MM.1S (cell line): ENCODE measurements at regions not wholly inside any gene's neighbourhood (a gene's known extent, or its start where the extent isn't known, plus 50 kb on each side); places are given as distances from the start of the nearest gene placed in this dataset.
"Not testable (repeated sequence)": the region's sequence is repeated elsewhere in the genome, so short reads cannot be mapped to it uniquely, and the experiment has no call there.

Experiments used
- DNase-seq: peaks from one replicate; pipeline ENCODE4 v3.0.0-alpha.2; 2015
- H2AFZ ChIP-seq: fragments of 300-600 bp; sonication (generic); 2 replicates; pipeline ENCODE4 v1.6.0; 2016; ENCODE audit warnings: antibody characterized with exemption, low read length
- H3F3A ChIP-seq: fragments of 300-600 bp; sonication (generic); 2 replicates; pipeline ENCODE4 v1.6.1; 2016; ENCODE audit warnings: mild to moderate bottlenecking, antibody characterized with exemption, low read length, moderate library complexity, mixed read lengths; ENCODE audit not compliant: insufficient read depth
- H3K27ac ChIP-seq: fragments of 300-600 bp; sonication (generic); 2 replicates; pipeline ENCODE4 v1.5.1; 2016; ENCODE audit warnings: mild to moderate bottlenecking, low read length
- H3K27me3 ChIP-seq: fragments of 300-600 bp; sonication (generic); replicated peaks from 2 replicates; pipeline ENCODE4 v1.6.0; 2016; ENCODE audit warnings: low read length; ENCODE audit not compliant: insufficient read depth
- H3K36me3 ChIP-seq: fragments of 300-600 bp; sonication (generic); replicated peaks from 2 replicates; pipeline ENCODE4 v1.6.1; 2016; ENCODE audit warnings: mild to moderate bottlenecking, low read length, mixed read lengths; ENCODE audit not compliant: insufficient read depth
- H3K4me1 ChIP-seq: fragments of 300-600 bp; sonication (generic); 2 replicates; pipeline ENCODE4 v1.6.1; 2016; ENCODE audit warnings: low read length, mixed read lengths
- H3K4me2 ChIP-seq: fragments of 300-600 bp; sonication (generic); 2 replicates; pipeline ENCODE4 v1.6.0; 2016; ENCODE audit warnings: low read depth, low read length
- H3K4me3 ChIP-seq: fragments of 300-600 bp; sonication (generic); 2 replicates; pipeline ENCODE4 v1.5.1; 2016; ENCODE audit warnings: low read length, mixed read lengths
- H3K79me2 ChIP-seq: fragments of 300-600 bp; sonication (generic); 2 replicates; pipeline ENCODE4 v1.6.1; 2016; ENCODE audit warnings: mixed run types, low read length, mixed read lengths
- H3K9ac ChIP-seq: fragments of 300-600 bp; sonication (generic); 2 replicates; pipeline ENCODE4 v1.6.1; 2016; ENCODE audit warnings: low read length, mixed read lengths
- H3K9me2 ChIP-seq: fragments of 300-600 bp; sonication (generic); replicated peaks from 2 replicates; pipeline ENCODE4 v1.6.1; 2016; ENCODE audit warnings: mild to moderate bottlenecking, low read length, mixed read lengths; ENCODE audit not compliant: insufficient read depth
- H3K9me3 ChIP-seq: fragments of 300-600 bp; sonication (generic); replicated peaks from 2 replicates; pipeline ENCODE4 v1.6.1; 2016; ENCODE audit warnings: mild to moderate bottlenecking, low read length, mixed read lengths; ENCODE audit not compliant: insufficient read depth
- H4K20me1 ChIP-seq: fragments of 300-600 bp; sonication (generic); 2 replicates; pipeline ENCODE4 v1.6.1; 2016; ENCODE audit warnings: mild to moderate bottlenecking, low read length, moderate library complexity, mixed read lengths; ENCODE audit not compliant: insufficient read depth
- CTCF ChIP-seq: fragments of 300-600 bp; sonication (generic); IDR thresholded peaks from 2 replicates; pipeline ENCODE4 v1.5.1; 2016; ENCODE audit warnings: antibody characterized with exemption, low read length, mixed read lengths
- EZH2 ChIP-seq: fragments of 300-600 bp; sonication (generic); optimal IDR thresholded peaks from 2 replicates; pipeline ENCODE3; 2017; ENCODE audit warnings: low read depth, mild to moderate bottlenecking, antibody characterized with exemption, low read length, mixed read lengths
- EZH2phosphoT487 ChIP-seq: fragments of 300-600 bp; sonication (generic); IDR thresholded peaks from 2 replicates; pipeline ENCODE4 v1.6.1; 2018; ENCODE audit warnings: antibody characterized with exemption, low read length

- Histone ChIP-seq H2AFZ (no peak overlapping the region), H3K4me3 (no peak overlapping the region)
These were observed 350.8 kb upstream of the C16orf82 start for GRCh38 chr16:26715969-26716368.

DNA sequence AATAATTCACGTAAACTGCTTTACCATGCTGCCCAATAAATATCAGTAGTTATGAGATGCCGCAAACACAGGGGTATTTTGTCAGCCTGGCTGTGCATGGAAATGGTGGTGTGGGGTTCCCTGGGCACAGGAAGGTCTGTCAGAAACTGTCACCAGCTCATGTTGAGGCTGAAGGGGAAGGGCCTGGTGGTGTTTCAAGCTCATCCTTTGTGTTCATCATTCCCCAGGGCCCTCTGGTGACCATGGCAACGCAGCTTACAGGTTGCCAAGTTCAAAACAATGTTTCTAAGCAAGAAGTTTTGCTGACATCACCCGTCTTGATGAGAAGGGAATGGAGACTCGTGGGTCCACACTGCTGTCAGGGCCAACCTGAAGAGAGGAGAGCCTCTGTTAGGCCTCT is 348.9 kb upstream of the C16orf82 start:
- H3K9ac ChIP-seq: no peak overlapping the region
- H3K4me2 ChIP-seq: no peak overlapping the region
- no peak for DNase-seq
- no peaks in the 10 kb centered on the region for H3F3A ChIP-seq
- H2AFZ ChIP-seq: no peak overlapping the region
- H3K36me3 ChIP-seq: no peaks in the 10 kb centered on the region
- no peaks in the 10 kb centered on the region for H3K79me2 ChIP-seq
- no peaks in the 10 kb centered on the region for H3K9me2 ChIP-seq
- TF ChIP-seq EZH2 (no peak), CTCF (no peak), EZH2phosphoT487 (no peak)
- no peak overlapping the region for H3K4me3 ChIP-seq
- no peaks in the 10 kb centered on the region for H3K27me3 ChIP-seq
- H4K20me1 ChIP-seq: no peaks in the 10 kb centered on the region
- no peaks in the 10 kb centered on the region for H3K4me1 ChIP-seq
- H3K27ac ChIP-seq: no peak overlapping the region
- no peaks in the 10 kb centered on the region for H3K9me3 ChIP-seq

More at GRCh38 chr16:26715969-26716368, 350.8 kb upstream of the C16orf82 start:
- Histone ChIP-seq H3F3A (no peaks in the 10 kb centered on the region), H3K4me2 (no peak overlapping the region), H3K27me3 (no peaks in the 10 kb centered on the region), H3K4me1 (no peaks in the 10 kb centered on the region), H3K27ac (no peak overlapping the region), H3K79me2 (no peaks in the 10 kb centered on the region), H4K20me1 (no peaks in the 10 kb centered on the region), H3K9me3 (no peaks in the 10 kb centered on the region), H3K9ac (no peak overlapping the region), H3K36me3 (no peaks in the 10 kb centered on the region), H3K9me2 (no peaks in the 10 kb centered on the region)
- DNase-seq: no peak
- TF ChIP-seq EZH2phosphoT487 (no peak), EZH2 (no peak), CTCF (no peak)

- Histone ChIP-seq H3K9me3 (no peaks in the 10 kb centered on the region), H3K9ac (no peak overlapping the region), H3K4me1 (no peaks in the 10 kb centered on the region), H4K20me1 (no peaks in the 10 kb centered on the region), H3K4me2 (no peak overlapping the region), H3K79me2 (no peaks in the 10 kb centered on the region), H3K27me3 (no peaks in the 10 kb centered on the region), H3K27ac (no peak overlapping the region), H3K9me2 (no peaks in the 10 kb centered on the region), H3K4me3 (no peak overlapping the region), H2AFZ (no peak overlapping the region), H3K36me3 (no peaks in the 10 kb centered on the region), H3F3A (no peaks in the 10 kb centered on the region)
- no peak for DNase-seq
- TF ChIP-seq EZH2phosphoT487 (no peak), EZH2 (no peak), CTCF (no peak)
These were observed 345.4 kb upstream of the C16orf82 start for GRCh38 chr16:26721290-26721689.

DNA sequence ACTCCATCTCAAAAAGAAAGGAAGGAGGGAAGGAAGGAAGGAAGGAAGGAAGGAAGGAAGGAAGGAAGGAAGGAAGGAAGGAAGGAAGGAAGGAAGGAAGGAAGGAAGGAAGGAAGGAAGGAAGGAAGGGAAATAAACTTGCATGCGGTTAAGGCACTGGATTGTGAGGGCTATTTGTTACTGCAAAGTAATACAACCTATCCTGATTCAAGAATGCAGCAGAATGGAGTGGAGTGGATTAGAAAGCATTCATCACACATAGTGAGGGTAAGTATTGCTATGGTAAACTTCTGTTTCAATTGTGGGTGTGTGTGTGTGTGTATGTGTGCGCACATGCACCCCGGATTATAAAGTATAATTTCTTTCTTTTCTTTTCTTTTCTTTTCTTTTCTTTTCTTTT is 344.8 kb upstream of the C16orf82 start:
- H3F3A ChIP-seq, H3K27me3 ChIP-seq, H4K20me1 ChIP-seq, H3K4me2 ChIP-seq, H3K4me3 ChIP-seq, H3K36me3 ChIP-seq, H3K9me3 ChIP-seq, H3K79me2 ChIP-seq, H3K9me2 ChIP-seq, DNase-seq, H3K9ac ChIP-seq, H3K27ac ChIP-seq, H2AFZ ChIP-seq, H3K4me1 ChIP-seq: not testable (repeated sequence)
